Inflammatory macrophage treated with lipopolysaccharide for 4 hours (primary cell): ENCODE measurements at regions not wholly inside any gene's neighbourhood (a gene's known extent, or its start where the extent isn't known, plus 50 kb on each side); places are given as distances from the start of the nearest gene placed in this dataset.

Experiments used
- DNase-seq: peaks from one replicate; pipeline ENCODE4 v3.0.0-alpha.2; 2020

DNA sequence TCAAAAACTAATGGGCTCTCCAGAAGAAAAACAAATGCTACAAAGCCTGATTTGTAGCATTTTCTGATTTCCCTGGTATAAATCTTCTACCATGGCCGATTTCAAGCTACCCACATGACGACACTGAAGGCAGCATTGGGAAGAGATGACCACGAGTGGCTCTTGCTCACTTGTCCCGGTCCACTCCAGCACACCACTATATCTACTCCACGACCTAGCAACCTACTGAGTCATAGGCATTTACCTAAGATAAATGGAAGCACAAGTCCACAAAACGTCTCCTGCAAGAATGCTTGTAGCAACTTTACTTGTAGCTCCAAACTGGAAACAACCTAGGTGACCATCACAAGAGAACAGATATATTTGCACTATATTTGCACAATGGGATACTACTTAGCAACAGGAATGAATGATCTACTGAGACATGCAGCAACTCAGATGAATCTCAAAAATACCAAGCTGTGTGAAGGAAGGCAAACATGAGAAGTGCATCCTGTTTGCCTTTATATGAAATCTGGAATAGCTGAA is 60.8 kb upstream of the HES1 start:
- no peak for DNase-seq

DNA sequence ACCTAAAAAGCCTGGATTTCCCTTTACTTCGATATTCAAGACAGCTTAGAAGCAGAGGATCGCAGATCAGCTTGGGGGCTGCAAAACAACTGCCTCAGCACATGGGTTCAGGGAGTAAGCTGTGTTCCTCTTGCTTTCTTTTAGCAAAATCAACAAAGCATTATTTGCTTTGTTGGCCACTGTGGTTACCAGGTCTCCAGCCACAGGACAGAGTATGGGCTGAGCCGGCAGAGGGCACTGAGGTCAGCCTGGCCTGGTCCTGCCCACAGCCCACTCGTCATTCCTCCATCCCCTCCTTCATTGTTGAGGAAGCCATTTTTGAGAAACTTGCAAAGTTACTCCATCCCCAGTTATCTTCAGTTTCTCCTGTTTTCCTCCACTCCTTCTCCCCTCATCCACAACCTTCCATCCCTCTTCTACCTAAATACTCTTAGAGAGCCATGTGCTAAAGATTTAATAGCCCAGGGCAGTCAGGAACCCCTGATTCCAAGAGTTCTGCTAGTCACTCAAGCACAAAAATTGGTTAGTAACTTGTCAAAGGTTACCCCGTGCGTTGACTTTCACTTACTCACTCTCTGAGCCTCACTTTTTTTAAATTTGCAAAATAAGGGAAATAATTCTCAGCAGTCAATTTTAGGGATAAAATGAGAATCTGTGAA is 60.0 kb upstream of the HES1 start:
- DNase-seq = peak; percentile 24

DNA sequence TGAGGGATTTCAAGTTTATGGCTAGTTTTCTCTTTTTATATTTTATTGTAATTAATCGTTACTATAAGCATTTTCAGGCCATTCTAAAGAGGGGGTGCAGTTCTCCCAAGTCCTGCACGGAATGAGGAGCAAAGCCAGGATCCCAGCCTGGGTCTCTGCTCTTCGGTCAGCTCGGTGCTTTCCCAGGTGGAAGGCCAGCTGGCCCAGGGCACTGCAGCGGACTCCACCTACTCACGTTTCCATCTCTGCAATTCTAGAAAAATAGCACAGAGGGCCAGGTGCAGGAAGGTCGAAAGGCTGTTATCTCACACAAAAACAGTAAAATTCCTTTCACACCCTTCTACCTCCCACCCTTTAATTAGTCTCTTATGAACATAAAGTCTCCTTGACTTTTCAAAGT is 59.5 kb upstream of the HES1 start:
- no peak for DNase-seq

DNA sequence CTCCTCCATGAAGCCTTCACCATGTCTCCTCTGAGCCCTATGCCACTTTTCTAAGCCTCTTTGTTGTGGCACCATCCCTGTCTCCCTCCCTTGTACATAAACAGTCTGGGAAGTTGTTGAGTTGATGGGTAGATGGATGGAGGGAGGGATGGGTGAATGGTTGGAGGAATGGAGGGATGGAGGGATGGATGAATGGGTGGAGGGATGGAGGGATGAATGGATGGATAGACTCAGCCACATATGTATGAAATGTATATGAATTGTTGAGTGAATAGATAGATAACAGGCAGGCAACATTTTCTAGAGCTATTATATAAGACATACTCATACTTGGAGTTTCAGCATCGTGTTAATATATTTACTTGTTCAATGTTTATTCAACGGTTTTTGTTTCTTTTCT is 58.3 kb upstream of the HES1 start:
- no peak for DNase-seq

DNA sequence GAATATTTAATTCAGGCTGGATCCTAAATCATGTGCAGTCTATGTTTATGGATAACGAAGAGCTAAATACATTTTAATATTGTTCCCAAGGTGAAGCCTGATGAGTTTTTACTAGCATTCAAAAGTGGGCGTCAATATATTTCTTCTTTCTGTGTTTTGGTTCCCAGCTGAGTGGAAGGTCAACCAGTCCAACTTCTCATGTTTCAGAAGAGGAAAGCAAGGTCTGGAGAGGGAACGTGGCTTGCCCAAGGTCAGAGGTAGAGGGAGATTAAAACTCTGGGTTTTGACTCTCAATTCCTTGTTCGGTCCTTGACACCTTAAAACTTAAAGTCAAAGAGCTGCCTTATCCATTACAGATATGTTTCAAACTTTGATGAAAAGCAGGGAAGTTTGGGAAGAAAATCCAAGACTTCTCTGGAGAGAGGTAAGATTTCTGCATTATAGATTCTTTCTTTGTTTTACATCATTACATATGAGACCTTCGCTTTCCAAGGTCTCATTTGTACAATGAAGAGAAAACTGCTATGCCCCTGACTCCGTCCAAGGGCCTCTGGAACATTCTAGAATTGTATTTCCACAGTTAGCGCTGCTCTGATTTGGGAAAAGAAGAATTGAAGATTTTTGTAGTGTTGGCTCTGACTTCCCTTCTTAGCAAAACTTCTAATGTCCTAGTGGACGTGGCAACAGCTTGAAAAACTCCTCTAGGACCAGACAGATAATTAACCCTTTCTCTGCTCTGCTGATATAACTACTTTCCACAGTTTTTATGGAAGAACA is 57.7 kb upstream of the HES1 start:
- DNase-seq = no peak

DNA sequence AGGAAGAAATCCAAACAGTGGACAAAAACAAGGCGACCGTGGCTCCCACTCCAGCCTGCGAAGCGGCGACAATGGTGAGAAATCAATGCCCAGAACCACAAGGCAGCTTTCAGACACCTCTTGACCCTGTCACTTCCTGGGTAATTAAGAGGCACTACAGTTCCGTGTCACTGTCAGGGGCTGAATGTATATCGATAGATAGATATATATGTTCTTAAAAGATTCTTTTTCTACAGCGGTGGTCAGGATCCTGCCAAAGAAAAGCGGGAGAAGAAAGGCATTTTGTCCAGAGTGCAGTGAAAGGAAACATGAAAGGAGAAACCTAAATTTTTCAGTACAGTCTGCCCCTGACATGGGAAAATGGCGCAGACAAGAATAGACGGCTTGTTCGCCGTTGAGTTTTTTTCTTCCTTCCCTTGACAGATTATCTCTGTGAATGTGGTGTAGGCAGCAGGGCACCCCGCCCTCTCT is 56.2 kb upstream of the HES1 start:
- DNase-seq = no peak

DNA sequence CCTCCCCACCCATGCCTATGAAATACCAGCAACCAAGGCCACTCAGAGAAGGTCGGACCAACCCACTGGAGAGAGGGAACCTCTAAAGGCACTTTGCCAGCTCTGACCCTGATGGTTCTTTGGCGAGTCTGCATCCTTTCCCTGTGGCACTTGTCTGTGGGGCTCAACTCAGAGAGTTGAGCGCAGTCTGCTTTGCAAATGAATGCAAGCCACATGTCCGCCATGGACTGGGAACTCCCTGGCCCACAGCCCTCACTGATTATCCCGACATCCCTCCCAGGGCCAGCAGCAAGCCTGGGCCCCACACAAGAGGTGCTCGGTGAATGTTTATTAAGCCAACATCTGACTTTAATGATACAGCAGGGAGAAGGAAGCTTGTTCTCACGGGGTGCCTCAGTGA is 55.5 kb upstream of the HES1 start:
- no peak for DNase-seq

DNA sequence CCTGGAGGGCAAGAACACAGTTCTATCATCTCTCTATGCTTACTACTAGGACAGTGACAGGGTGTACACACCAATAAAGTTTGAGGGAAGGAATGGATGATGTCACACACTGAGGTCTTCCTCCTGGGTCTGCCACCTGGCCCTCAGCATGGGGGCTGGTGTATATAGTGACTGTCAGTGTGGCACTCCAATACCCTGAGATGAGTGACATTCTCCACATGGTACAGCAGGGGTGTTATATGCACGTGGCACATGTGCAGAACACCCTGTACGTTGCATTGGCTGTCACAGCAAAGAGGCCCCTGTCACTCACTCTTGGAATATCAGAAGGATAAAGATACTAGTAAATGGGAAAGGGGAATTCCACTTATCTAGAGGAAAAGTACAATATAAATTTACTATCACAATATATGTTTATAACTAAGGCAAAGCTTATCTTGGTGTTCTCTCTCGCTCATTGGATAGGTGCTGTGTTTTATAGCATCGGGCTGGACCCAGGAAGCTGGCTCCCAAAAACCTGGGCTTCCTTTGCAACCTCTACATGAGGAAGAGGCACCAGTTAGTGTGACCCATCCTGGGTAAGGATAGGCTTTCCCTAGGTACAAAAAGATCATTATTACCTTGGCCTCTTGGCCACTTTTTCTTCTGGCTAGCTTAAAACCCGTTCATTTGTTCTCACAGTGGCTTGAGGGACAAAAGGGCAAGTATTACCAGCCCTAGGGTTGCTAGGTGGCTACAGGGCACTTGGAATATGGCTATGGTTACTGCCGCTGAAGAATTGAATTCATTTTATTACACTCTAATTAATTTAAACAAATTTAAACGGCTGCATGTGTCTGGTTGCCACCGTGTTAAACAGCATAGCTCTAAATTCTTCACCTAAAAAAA is 54.8 kb upstream of the HES1 start:
- no peak for DNase-seq

DNA sequence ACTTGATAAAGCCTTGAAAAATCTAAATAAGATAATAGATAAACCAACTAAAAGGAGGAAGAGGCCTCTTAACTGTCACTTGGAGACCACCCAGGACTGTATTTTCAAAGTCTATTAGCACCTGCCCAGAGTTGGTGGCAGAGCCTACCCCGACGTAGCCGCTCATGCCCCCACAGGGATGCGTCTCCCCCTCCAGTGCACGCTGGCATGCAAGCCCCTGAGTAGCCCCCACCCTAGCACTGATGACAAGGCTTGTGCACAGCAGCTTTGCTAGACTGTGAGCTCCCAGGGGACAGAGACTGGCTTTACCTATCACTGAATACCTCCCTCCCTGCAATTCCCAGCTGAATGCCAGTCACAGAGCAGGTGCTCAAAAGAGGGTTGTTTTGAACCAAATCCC is 54.1 kb upstream of the HES1 start:
- no peak for DNase-seq

DNA sequence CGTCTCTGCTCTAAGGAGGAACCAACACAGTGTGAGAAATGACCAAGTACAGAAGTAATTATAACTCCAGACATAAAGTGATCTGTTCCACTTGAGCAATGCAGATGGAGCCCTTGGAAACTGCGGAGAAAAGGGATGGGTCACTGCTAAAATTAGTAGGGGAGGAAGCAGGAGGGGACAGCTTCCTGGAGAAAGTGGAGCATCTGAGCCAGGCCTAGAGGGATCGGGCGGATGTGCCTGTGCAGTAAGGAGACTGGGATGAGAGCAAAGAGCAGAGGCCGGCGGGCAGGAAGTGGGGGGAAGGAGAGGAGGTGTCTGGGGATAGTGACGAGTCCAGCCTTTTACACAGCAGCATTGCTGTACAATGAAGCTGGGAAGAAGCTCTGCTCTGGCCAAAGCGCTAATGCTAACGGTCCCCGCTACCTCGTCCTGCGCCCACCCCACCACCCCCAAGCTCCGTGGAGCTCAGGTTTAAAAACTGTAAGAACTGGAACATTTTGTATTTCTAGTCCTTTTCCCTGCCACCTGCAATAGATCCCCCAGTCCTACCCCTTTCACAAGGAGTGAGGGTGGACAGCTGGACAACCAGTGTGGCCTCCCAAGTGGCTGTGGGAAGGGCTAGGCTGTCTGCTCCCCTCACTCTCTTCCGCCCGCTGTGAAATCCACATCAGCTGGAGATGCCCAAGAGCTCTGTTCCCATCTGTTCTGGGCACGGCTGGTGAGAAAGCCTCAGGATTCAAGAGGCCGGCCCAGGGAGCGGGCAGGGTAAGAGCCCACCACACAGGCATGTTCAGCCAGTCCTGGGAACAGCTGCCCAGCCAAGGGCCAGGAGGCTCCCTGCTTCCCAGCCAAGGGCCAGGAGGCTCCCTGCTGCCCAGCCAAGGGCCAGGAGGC is 53.0 kb upstream of the HES1 start:
- peak; percentile 35 for DNase-seq

DNA sequence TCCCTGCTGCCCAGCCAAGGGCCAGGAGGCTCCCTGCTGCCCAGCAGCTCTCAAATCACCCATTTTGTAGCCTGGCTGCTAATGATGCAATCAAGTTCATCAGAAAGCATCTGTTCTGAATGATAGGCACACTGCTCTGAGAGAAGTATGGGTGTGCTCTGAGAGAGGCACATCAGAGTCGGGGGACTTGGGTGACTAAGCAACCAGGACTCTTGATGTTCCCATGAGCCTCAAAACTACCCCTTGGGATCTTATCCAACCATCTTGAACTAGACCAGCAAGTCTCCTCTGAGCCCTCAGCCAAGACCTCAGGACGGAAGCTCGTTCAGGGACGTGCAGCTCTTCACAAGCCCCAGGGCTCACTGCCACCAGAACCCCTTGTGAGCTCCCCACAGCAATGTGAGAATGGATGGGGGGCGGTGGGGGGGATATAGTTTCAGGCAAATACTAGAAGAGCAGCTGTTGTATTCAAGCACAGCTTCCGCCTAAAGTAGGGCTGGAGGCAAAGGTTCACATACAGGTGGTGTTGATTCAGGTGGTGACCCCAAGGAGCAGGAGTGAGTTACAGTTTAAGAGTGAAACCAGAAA is 52.2 kb upstream of the HES1 start:
- no peak for DNase-seq

DNA sequence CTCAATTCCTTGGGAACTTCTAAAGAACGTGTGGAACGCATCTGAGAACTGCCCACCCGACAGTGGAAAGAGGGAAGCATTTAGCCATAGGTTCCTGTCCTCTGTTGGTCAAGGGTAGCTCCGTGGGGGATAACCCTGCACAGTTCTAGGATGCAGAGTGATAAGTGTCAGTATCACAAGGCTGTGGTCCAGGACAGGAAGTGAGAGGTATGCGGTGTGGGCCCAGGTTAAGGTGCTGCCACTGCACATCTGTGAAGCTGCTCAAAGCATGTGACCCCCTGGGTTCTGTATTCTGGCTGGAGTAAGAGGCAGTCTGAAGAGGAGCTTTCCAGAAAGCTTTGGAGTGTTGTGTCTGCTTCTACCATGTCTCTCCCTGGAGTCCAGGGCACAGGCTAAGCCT is 51.7 kb upstream of the HES1 start:
- no peak for DNase-seq
